M059J (cell line): ENCODE measurements at regions not wholly inside any gene's neighbourhood (a gene's known extent, or its start where the extent isn't known, plus 50 kb on each side); places are given as distances from the start of the nearest gene placed in this dataset.

Experiments
- DNase-seq: peaks from one replicate; pipeline ENCODE4 v3.0.0-alpha.2; 2012; ENCODE audit warnings: low read depth

DNA sequence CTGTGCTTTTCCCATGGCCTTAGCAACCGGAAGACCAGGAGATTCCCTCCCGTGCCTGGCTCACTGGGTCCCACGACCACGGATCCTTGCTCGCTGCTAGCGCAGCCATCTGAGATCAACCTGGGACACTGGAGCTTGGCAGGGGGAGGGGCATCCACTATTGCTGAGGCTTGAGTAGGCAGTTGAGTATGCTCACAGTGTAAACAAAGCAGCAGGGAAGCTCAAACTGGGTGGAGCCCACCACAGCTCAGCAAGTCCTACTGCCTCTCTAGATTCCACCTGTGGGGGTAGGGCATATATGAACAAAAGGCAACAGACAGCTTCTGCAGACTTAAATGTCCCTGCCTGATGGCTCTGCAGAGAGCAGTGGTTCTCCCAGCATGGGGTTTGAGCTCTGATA, 697.0 kb downstream of the SORCS1 start:
- DNase-seq: peak; percentile 2

DNA sequence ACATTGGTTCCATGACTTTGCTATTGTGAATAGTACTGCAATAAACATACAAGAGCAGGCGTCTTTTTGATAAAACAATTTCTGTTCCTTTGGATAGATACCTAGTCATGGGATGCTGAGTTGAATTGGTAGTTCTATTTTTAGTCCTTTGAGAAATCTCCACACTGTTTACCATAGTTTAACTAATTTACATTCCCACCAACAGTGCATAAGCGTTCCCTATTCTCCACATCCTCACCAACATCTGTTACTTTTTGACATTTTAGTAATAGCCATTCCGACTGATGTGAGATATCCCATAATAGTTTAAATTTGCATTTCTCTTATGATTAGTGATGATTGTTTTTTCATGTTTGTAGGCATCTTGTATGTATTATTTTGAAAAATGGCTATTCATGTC, 707.0 kb downstream of the SORCS1 start:
- DNase-seq: no peak

DNA sequence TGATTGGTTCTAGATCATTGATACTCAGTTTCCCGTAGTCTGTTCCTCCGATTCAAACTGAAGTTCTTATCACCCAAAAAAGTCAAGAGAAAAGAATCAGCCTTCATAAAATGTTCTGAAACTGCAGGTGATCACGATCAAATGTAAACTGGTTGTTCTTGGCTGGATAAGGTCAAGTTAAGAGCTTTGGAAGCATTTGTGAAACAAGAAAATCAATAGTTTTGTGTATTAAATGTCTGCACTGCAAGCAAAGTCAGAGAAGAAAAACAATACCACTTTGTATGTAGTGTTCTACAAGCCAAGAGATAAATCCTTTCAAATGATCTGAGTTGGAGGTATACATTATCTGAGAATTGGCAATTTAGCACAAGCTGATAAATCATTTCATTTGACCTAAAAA, 710.3 kb downstream of the SORCS1 start:
- DNase-seq: no peak

DNA sequence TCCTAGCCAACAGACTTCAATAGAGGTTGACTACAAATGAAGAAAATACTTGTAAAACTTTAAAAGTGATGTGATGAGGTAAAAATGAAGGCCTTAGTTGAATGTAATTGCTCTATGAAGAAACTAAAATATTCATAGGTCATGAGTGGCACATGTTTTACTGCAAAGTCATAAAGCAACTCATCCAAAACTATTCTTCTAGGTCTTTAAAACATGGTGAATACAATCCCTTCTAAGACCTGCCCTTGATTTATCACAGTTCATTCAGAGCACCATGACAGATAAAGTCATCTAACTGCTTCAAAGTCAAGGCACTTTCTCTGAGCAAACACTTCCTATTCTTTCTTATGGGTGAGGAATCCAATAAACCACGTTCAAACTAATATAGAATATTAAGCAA, 713.5 kb downstream of the SORCS1 start:
- DNase-seq: peak; percentile 5

DNA sequence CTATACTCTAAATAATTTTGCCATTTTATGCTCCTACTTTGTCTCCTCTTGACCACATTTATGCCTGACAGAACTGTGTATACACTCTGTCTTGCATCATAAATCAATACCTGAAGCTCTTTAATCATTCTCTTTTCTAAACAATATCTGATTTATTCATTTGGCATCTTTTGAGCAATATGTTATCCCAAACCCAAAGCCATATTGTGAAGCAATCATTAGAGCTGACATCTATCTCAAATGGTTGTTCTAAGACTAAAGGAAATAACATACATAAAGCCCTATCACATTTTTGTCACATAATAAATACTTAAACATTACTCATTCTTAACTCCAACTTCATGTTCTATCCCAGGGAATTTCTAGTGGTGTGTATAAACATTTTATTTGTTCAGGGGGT, 717.6 kb downstream of the SORCS1 start:
- no peak for DNase-seq

DNA sequence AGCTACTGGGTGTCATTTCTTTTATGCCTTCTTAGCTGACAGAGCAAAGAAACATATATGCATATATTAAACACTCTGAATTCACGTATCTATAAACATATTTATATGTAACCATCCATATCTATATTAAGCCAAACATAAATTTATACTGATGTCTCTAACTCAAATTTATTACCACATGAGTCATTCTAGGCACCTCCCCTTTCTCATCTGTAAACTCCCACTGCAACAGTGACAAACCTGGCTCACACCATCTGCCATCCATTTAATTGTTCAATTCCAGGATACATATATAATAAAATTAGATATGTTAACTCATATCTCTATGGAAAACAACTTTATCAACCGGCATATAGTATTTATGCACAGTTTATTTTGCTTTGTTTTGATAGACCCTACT, 722.3 kb downstream of the SORCS1 start:
- DNase-seq: no peak

DNA sequence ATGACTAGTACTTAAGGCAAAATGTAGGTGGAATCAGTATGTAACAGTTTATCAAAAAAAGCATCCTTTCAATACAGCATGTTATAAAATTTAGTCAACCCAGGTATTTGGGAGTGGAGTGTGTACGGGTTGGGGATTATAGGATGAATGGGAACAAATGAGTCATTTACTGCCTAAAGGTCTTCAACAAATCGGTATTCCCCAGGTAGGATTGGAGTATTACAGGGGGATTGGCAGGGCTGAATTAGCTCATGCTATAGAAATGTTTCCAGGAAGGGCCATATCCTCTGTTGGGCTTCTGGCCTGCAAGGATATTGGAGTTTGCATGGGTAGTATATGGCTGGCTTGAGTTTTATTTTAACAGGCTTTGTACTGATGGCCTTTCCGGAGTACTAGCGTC, 723.7 kb downstream of the SORCS1 start:
- DNase-seq: no peak

DNA sequence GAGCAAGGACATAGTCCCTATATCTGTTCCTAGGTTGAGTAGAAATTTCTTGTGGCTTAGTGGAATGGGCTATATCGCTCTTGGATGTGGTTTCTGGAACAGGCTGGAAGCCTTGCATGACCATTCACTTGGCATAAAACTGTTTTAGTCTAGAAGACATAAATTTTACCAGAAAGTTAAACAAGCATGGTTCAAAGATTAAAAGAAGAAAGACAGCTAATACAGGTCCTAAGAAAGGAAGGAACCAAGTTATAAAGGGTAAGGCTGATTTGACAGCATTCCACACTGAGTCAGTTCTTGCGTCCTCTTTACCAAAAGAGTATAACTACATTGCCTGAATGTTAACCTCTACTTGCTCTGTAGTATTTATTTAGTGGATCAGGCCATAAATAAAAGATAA, 724.2 kb downstream of the SORCS1 start:
- DNase-seq: peak; percentile 23

DNA sequence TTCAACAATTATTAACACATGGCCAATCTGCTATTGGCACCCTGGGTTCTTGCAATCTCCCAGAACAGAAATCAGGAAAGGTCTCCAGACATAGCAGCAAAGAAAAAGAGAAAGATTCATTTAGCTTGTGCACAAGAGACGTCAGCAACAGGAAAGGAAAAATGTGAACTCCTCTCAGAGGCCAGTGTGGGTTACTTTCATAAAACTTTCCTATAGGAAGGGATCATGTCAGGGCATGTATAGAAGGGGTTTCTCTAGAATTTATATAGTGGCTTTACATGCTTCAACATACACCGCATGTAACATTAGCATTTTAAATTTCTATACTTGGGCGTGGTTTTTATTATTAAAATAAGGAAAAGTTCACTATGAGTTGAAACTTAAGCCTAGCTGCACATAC, 725.1 kb downstream of the SORCS1 start:
- no peak for DNase-seq

DNA sequence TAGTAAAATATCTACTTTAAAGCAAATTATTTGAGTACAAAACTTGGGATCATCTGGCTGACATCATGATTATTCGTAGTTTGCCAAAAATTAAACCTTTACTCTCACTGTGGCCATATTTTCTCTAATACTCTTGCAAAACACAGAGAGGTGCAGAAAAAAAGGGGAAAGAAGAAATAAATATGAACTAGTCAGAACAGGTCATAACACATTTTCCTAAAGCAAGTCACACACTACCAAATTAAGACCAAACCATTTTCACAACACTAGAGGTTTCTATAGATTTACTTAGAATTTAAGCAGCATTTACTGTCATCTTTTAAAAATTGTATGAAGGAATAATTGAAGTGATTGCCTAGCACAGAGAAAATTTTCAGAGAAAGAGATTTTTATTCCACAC, 726.1 kb downstream of the SORCS1 start:
- DNase-seq: no peak

DNA sequence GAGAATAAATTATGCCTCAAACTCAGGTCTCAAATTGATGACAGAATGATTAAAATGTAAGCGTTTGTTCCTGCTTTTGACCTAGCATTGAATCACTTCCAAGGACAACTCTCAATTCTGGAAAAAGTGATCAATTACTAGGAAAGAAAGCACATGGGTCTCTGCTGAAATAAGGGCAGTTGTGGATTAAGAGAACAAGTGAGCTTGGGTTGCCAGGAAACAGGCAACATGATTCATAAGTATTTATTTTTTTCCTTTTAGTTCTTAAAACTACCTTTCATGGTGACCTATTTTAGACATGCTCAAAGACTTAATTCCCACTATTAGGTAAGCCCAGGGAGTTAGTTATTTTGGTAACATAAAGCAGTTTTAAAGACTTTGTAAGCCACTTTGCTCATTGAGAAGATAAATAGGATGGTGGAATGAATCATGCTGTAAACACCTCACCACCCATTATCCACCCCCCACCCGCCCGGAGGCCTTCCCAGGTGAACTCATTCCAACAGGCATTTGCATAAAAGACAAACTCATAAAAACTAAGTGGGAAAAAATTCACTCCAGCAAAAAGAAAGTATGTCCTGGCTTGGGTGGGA, 728.3 kb downstream of the SORCS1 start:
- DNase-seq: peak; percentile 37

DNA sequence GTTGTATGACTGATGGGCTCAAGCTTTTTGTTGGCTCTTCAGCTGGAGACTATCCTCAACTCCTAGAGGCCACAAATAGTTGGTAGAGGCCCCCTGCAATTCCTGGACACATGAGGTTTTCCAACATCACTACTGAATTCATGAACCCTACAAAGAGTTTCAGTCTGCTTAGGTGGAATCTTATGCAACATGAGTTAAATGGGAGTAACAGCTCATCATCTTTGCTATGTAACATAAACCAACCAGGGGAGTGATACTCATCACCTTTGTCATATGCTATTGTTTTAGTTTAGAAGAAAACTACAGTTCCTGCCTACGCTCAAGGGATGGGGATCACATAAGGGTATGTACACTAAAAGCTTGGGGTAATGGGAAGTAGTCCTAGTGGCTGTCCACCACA, 729.4 kb downstream of the SORCS1 start:
- no peak for DNase-seq

DNA sequence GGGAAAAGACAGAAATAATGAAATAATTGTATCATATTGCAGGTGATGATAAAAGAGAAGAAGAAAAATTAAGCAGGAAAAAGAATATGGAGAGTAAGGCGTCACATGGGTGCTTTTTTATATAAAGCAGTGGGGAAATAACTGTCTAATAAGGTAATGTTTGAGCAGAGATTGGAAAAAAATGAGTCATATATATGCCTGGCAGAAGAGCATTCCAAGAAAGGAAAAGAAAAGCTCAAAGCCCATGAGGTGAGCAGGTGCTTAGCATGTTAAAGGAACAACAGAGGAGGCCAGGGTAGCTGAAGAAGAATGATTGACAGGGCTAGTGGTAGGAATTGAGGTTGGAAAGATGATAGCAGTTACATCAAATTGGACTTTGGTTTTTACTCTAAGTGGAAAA, 739.5 kb downstream of the SORCS1 start:
- DNase-seq: no peak

DNA sequence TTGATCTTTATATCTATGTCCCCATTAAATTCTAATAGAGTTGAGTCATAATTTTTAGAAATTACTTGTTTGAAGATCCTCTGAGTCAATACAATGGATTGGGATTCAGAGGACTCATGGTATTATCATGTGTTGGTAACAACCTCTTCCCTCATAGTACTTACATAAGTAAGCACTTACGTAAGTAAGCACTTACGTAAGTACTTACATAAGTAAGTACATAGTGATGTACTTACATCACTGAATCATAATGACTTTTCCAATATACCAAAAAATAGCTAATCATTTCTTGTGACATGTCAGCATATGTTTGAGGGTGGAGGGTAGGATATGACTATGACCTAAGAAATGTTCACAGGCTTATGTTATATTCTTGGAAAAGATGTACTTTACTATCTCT, 740.5 kb downstream of the SORCS1 start:
- DNase-seq: no peak

DNA sequence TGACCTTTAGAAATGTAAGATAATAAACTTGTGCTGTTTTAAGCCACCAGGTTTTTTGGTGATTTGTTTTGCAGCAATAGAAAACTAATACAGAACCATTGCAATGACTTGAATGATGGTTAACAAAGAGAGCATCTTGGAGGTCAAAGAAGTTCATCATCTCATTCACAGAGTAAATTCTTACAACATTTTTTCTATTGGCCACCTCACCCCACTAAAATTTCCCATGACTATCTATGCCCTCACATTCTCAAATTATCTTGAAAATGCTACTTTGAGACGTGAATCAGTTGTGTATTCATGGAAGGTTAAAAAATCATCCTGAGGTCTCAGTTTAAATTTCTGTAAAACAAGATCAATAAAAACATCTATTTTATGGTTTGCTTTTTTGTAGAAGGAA, 754.2 kb downstream of the SORCS1 start:
- DNase-seq: no peak

DNA sequence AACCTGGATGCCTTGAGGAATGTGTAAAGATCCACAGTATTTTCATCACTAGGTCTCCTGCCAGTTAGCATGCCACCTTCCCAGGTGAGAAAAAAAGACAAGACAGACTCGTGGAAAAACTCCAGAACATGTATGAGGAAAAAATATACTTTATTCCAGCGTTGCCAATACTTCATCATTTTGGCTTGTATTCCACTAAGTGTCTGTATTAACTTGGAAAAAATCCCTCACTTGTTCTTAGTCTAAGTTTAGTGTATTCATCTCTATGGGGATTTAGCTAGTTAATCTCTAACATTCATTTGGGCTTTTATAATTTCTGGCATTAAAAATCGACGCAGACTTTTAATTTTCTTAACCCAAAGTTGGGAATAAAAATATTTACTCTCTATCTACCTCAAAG, 759.4 kb downstream of the SORCS1 start:
- no peak for DNase-seq

DNA sequence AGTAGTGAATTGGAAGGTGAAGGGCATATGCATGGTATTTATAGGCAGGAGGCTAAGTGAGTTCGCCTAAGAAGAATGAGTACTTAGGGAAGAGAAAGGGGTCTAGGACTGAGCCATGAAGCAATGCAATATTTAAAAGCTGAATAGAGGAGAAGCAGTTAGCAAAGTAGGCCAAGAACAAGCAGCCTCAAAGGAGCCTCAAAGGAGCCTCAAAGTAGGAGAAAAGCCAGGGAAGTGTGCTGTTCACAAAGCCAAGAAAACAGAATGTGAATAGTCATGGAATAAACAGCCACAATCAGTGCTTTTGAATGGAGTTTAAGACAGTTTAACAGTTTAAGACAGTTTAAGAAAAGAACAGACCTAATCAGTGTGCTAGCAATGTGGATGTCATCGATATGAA, 762.0 kb downstream of the SORCS1 start:
- DNase-seq: no peak

DNA sequence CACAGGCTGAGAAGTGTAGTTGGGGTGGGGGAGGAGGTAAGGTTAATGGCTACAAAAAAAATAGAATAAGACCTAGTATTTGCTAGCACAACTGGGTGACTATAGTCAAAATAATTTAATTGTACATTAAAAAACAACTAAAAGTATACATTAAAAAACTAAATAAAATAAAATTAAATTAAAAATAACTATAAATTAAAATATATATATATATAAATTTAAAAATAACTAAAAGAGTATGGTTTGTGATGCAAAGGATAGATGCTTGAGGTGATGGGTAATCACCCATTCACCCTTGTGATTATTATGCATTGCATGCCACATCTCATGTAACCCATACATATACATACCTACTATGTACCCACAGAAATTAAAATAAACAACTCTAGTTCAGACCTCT, 762.5 kb downstream of the SORCS1 start:
- DNase-seq: no peak

DNA sequence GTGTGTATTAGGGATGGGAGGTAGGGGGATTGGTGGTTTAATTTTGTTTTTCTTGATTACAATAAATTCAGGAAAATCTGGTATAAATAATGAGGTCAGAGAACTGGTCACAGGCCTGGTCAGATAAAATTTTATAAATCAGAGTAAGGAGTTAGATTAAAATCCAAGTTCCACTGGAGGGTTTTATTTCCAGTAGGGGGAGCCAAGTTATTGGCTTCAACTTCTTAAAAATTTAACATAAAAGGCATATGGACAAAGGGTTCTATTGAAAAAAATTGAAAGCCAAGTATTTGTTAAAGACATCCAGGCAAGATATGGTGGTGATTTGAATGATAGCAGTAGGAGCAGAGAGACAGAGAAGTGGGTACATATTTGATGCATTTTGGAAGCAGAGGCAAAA, 763.3 kb downstream of the SORCS1 start:
- DNase-seq: no peak

DNA sequence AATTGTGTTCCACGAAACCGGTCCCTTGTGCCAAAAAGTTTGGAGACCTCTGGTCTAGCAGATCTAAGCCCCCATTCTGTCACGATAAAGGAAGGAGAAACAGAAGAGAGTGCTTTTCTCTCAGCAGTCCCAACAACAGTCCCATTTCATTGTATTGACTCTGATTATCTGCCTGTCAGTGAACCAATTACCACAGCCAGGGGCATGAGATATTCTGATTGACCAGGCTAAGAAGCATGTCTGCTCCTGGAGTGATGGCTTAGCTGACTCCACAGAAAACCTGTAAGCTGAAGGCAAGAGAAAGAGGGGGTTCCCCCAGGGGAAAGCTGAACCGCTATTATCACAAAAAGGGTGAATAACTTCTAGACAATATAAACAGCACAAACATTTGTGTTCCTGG, 765.4 kb downstream of the SORCS1 start:
- no peak for DNase-seq

DNA sequence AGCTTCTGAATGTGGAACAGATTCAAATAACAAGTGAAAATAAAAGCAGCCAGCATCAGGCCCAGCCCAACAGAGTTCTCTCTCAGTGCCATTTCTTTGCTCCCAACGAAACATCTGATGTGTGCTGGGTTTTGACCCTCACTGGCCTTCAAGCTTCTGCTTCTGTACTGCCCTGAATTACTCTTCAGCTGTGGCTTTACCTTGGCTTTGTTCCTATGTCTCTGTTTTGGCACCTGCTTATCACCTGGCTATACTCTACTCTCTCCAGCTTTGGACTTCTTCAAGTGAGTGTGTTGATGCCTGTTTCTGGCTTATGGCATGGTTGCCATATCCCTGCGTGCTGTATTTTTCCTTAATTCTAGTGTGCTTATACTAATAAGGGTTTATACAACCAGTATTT, 768.3 kb downstream of the SORCS1 start:
- DNase-seq: no peak

DNA sequence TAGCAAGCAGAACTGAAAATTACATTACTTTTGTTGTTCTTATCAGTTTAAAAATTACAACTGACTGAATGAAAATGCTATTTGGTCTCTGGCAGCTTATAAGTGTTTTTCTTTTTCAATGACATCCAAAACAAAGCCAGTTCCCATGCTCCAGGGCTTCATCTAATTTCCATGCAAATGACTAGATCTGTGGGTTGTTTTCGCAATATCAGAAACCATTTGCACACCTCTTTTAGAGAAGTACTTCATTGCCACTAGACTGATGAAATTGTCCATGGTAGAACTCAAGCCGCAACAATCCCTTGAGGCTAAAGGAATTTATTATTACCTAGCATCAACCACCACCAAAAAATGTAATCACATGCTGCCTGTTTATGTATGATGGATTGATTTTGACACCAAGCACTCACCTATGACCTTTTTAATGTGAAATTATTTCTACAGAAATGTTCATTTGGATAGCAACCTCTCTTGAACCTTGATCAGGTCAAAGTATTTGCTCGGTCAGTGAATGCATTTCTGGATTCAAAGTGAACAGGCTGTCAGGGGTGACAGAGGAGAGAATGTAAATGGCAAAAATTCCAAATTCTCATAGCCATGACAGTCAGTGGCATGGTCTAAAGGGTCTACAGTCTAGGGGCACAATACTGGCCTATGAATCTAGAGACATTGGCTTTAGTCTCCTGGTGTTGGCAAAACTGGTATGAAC, 769.3 kb downstream of the SORCS1 start:
- DNase-seq: peak; percentile 12

DNA sequence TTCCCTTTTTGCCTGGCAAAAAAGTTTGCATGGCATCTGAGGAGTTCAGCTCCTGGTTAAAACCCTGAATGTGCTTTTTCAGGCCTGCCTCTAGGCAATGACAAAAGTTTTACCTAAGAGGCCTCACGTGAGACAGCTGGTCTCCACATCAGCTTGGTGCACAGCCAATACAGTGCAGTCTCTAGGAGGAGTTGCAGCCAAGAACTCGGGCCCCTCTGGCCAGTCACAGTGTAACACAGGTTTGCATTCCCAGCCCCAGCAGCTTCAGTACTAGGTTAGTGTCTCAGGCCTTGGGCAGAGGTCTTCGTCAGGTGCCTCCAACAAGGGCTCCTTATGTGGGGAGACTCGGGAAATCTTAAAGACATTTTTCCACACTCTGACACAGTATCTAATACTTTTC, 771.7 kb downstream of the SORCS1 start:
- DNase-seq: no peak

DNA sequence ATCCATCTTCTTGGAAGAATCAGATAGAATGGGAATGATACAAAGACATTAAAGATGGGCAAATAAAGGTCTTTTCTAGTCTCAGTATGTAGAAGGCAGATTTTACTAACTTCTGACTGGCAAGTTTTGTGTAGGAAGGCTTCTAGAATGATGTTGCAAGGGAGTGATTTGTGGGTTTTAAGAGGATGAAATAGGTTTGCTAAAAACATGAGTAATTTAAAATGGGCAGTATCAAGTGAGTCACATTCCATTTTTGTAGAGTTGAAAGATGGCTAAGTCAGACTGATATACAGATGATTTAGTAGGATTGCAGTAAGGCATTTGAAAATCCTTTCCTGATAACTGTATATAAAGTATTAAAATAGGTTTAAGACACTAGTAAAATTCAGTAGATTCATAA, 777.4 kb downstream of the SORCS1 start:
- no peak for DNase-seq
